C4-2B (cell line): ENCODE measurements at regions not wholly inside any gene's neighbourhood (a gene's known extent, or its start where the extent isn't known, plus 50 kb on each side); places are given as distances from the start of the nearest gene placed in this dataset.
"Not testable (repeated sequence)": the region's sequence is repeated elsewhere in the genome, so short reads cannot be mapped to it uniquely, and the experiment has no call there.

Source experiments
- H3K27ac ChIP-seq: fragments of 450-650 bp; 2 replicates; pipeline ENCODE4 v1.5.1; 2017
- CTCF ChIP-seq: fragments of 450-650 bp; conservative IDR thresholded peaks from 2 replicates; pipeline ENCODE4 v1.5.1; 2017; ENCODE audit warnings: mild to moderate bottlenecking
- ZFX ChIP-seq: fragments of 450-650 bp; IDR thresholded peaks from 2 replicates; pipeline ENCODE4 v1.6.1; 2017

DNA sequence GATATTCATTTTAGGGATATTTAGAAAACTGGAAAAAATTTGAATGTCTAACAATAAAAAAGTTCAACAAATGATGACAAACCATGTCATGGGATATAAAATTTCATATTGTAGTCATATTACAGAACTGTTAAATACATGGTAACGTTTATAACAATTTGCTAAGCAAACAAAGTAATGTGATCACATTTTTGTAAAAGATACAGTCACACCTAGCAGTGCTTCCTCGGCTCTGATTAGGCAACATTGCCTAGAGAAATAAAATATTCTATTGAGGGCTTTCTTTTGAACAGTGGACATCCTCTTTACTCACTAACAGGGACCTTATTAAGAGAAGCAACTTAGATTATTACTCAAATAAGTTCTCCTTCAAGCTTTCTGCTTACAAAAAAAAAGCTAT is 605.5 kb downstream of the GATA3 start:
- no peak overlapping the region for H3K27ac ChIP-seq
- no peak for TF ChIP-seq ZFX
- TF ChIP-seq CTCF: no peak

- TF ChIP-seq ZFX (no peak), CTCF (no peak)
- H3K27ac ChIP-seq: no peak overlapping the region
Measured at GRCh38 chr10:8661886-8662285, 607.4 kb downstream of the GATA3 start.

GRCh38 chr10:8663131-8663530 is 608.6 kb downstream of the GATA3 start:
- H3K27ac ChIP-seq: no peak overlapping the region
- TF ChIP-seq ZFX (no peak), CTCF (no peak)

DNA sequence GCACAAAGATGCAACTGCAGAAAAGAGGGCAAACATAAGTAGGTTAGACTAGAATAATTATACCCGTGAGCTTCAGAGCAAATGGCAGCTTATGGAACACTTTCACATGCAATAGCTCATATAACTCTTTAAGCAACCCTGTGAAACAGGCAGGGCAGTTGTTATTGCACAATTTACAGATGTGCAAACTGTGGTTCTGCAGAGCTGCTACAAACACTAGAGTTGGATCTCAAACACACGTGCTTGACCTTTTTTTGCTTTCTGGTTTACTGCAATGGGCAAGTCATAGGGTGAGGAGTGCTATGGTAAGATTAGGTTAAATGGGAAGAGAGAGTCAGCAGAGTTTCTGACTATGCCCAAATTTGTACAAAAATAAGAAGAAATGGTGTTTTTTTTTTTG is 610.8 kb downstream of the GATA3 start:
- TF ChIP-seq ZFX (no peak), CTCF (no peak)
- H3K27ac ChIP-seq: no peak overlapping the region

GRCh38 chr10:8670461-8670860 is 616.0 kb downstream of the GATA3 start:
- TF ChIP-seq CTCF: no peak
- no peak overlapping the region for H3K27ac ChIP-seq

GRCh38 chr10:8674230-8674629 is 619.7 kb downstream of the GATA3 start:
- H3K27ac ChIP-seq: no peak overlapping the region
- TF ChIP-seq CTCF (no peak), ZFX (no peak)

GRCh38 chr10:8677642-8678041 is 623.2 kb downstream of the GATA3 start:
- no peak for TF ChIP-seq CTCF
- no peak for TF ChIP-seq ZFX
- H3K27ac ChIP-seq: no peak overlapping the region

GRCh38 chr10:8684916-8685315 is 630.4 kb downstream of the GATA3 start:
- not testable (repeated sequence) for H3K27ac ChIP-seq
